Caco-2 (cell line): ENCODE measurements at regions not wholly inside any gene's neighbourhood (a gene's known extent, or its start where the extent isn't known, plus 50 kb on each side); places are given as distances from the start of the nearest gene placed in this dataset.

Source experiments
- BruUV-seq: library from RNA; stranded (reverse); fragments of 400-500 nt; replicated peaks from 2 replicates; lab custom pipeline; 2021; lab: Mats Ljungman, UMichigan
- CTCF ChIA-PET: fragments of 300-600 bp; sonication (Branson Sonifier 250); formaldehyde crosslinking; loops from one replicate; lab custom pipeline; 2022; ENCODE audit warnings: antibody characterized with exemption; lab: Charles Lee
- POLR2A ChIA-PET: fragments of 300-600 bp; sonication (Branson Sonifier 250); formaldehyde crosslinking; loops from one replicate; lab custom pipeline; 2022; ENCODE audit warnings: antibody characterized with exemption; lab: Charles Lee
- DNase-seq, 2 experiments: peaks; one replicate each; pipeline versions ENCODE4 v3.0.0 to v3.0.0-alpha.2; 2020 to 2022
- H3K27me3 ChIP-seq: replicated peaks from 2 replicates; pipeline ENCODE4 v1.6.0; 2011; ENCODE audit warnings: low read length; ENCODE audit not compliant: control insufficient read depth, insufficient read depth
- H3K36me3 ChIP-seq: 2 replicates; pipeline ENCODE4 v1.5.1; 2011; ENCODE audit warnings: low read length; ENCODE audit not compliant: control insufficient read depth, insufficient read depth
- H3K4me1 ChIP-seq: fragments of 250-450 bp; sonication (Bioruptor Pico); 2 replicates; pipeline ENCODE4 v1.5.1; 2020; ENCODE audit warnings: mild to moderate bottlenecking
- H3K4me3 ChIP-seq: 2 replicates; pipeline ENCODE4 v1.5.1; 2011; ENCODE audit warnings: low read depth, mild to moderate bottlenecking, control low read depth, low read length
- H3K9me3 ChIP-seq: fragments of 250-450 bp; sonication (Bioruptor Pico); 2 replicates; pipeline ENCODE4 v1.5.1; 2020; ENCODE audit warnings: mild to moderate bottlenecking, moderate library complexity
- H3K27ac Mint-ChIP-seq: one replicate; pipeline ENCODE4 v1.8.0; 2022; ENCODE audit warnings: mixed read lengths; ENCODE audit not compliant: unreplicated experiment
- H3K27me3 Mint-ChIP-seq: one replicate; pipeline ENCODE4 v1.8.0; 2022; ENCODE audit warnings: mixed read lengths; ENCODE audit not compliant: insufficient read depth, unreplicated experiment
- H3K36me3 Mint-ChIP-seq: one replicate; pipeline ENCODE4 v1.8.0; 2022; ENCODE audit warnings: mild to moderate bottlenecking, mixed read lengths; ENCODE audit not compliant: insufficient read depth, unreplicated experiment
- H3K4me1 Mint-ChIP-seq: one replicate; pipeline ENCODE4 v1.8.0; 2022; ENCODE audit warnings: low read depth, mixed read lengths; ENCODE audit not compliant: unreplicated experiment
- H3K4me3 Mint-ChIP-seq: one replicate; pipeline ENCODE4 v1.8.0; 2022; ENCODE audit warnings: mild to moderate bottlenecking, moderate library complexity, mixed read lengths; ENCODE audit not compliant: unreplicated experiment
- H3K9me3 Mint-ChIP-seq: one replicate; pipeline ENCODE4 v1.8.0; 2022; ENCODE audit warnings: mixed read lengths; ENCODE audit not compliant: unreplicated experiment
- CTCF ChIP-seq, 2 experiments: fragments of 200-600 bp in 1 of 2; IDR thresholded peaks; 1 replicate in 1 of 2; 2 replicates in 1 of 2; pipeline versions ENCODE4 v1.5.1 to v1.8.0; 2011 to 2022; ENCODE audit warnings: antibody characterized with exemption in 1 of 2, control low read depth in 1 of 2, inconsistent platforms in 1 of 2, low read depth in 1 of 2, low read length in 1 of 2, mild to moderate bottlenecking in 1 of 2, moderate library complexity in 1 of 2; ENCODE audit not compliant: insufficient read depth in 1 of 2, severe bottlenecking in 1 of 2, unreplicated experiment in 1 of 2
- intact Hi-C: fragments of 100-400 bp; cut with micrococcal nuclease; formaldehyde crosslinking; loops from one replicate; pipeline ENCODE4 v1.10.0; 2022; ENCODE audit not compliant: unreplicated experiment

- TF ChIP-seq CTCF (IDR thresholded peaks at IDR 0.05; ENCODE audit: insufficient read depth in 1 of 2, low read depth in 1 of 2, low read length in 1 of 2, severe bottlenecking in 1 of 2, unreplicated experiment in 1 of 2) = no peak
- POLR2A ChIA-PET = no interaction called here
- Mint-ChIP-seq H3K4me1 (no peaks in the 10 kb centered on the region), H3K9me3 (no peaks in the 10 kb centered on the region), H3K36me3 (no peaks in the 10 kb centered on the region), H3K27me3 (no peaks in the 10 kb centered on the region), H3K4me3 (no peak overlapping the region), H3K27ac (no peak overlapping the region)
- DNase-seq = no peak
- no TSS peak for BruUV-seq
- Histone ChIP-seq H3K4me1 (no peaks in the 10 kb centered on the region), H3K27me3 (no peaks in the 10 kb centered on the region), H3K4me3 (no peak overlapping the region), H3K36me3 (no peaks in the 10 kb centered on the region), H3K9me3 (no peaks in the 10 kb centered on the region)
- CTCF ChIA-PET = no interaction called here
- intact Hi-C loops = no loop called here
These were observed 128.6 kb downstream of the ATOH1 start for GRCh38 chr4:93957186-93957585.

DNA sequence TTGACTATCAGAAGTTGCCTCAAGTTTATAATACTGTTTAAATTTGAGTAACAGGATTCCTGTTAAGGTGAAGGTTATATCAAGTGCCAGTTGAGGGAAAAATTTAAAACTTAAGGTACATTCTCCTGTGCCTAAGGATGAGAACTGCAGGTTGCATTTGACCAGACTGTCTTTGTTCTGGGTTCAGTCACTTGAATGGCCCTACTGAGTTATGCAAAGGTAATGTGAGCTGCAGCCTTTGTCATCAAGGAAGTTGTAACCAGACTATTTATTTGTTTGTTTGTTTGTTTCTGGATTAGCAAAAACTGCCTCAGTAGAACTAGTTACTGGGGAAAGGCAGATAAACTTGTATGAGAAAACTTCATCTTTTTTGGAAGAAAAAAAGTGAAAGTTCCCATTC lies 131.9 kb downstream of the ATOH1 start:
- DNase-seq = no peak
- TF ChIP-seq CTCF (IDR thresholded peaks at IDR 0.05; ENCODE audit: insufficient read depth in 1 of 2, low read depth in 1 of 2, low read length in 1 of 2, severe bottlenecking in 1 of 2, unreplicated experiment in 1 of 2) = no peak
- Mint-ChIP-seq H3K9me3 (no peaks in the 10 kb centered on the region), H3K4me3 (no peak overlapping the region), H3K36me3 (no peaks in the 10 kb centered on the region), H3K27me3 (no peaks in the 10 kb centered on the region), H3K27ac (no peak overlapping the region), H3K4me1 (no peaks in the 10 kb centered on the region)
- H3K27me3 ChIP-seq = no peaks in the 10 kb centered on the region
- POLR2A ChIA-PET = no interaction called here
- CTCF ChIA-PET = no interaction called here
- no peak overlapping the region for H3K4me3 ChIP-seq
- H3K9me3 ChIP-seq = no peaks in the 10 kb centered on the region
- BruUV-seq = no TSS peak
- no peaks in the 10 kb centered on the region for H3K4me1 ChIP-seq
- intact Hi-C loops = no loop called here
- H3K36me3 ChIP-seq = no peaks in the 10 kb centered on the region

- H3K4me1 Mint-ChIP-seq = no peaks in the 10 kb centered on the region
- TF ChIP-seq CTCF (IDR thresholded peaks at IDR 0.05; ENCODE audit: insufficient read depth in 1 of 2, low read depth in 1 of 2, low read length in 1 of 2, severe bottlenecking in 1 of 2, unreplicated experiment in 1 of 2) = no peak
- POLR2A ChIA-PET = no interaction called here
These were observed 132.4 kb downstream of the ATOH1 start for GRCh38 chr4:93960916-93961315.

More at GRCh38 chr4:93960916-93961315, 132.4 kb downstream of the ATOH1 start:
- Mint-ChIP-seq H3K27me3 (no peaks in the 10 kb centered on the region), H3K9me3 (no peaks in the 10 kb centered on the region), H3K27ac (no peak overlapping the region), H3K4me3 (no peak overlapping the region), H3K36me3 (no peaks in the 10 kb centered on the region)
- BruUV-seq = no TSS peak
- DNase-seq = no peak
- no peaks in the 10 kb centered on the region for H3K36me3 ChIP-seq
- H3K27me3 ChIP-seq = no peaks in the 10 kb centered on the region
- no peak overlapping the region for H3K4me3 ChIP-seq
- intact Hi-C loops = no loop called here
- no peaks in the 10 kb centered on the region for H3K4me1 ChIP-seq
- H3K9me3 ChIP-seq = no peaks in the 10 kb centered on the region
- CTCF ChIA-PET = no interaction called here
